ENCODE measurements at regions not wholly inside any gene's neighbourhood (a gene's known extent, or its start where the extent isn't known, plus 50 kb on each side); places are given as distances from the start of the nearest gene placed in this dataset.

DNA sequence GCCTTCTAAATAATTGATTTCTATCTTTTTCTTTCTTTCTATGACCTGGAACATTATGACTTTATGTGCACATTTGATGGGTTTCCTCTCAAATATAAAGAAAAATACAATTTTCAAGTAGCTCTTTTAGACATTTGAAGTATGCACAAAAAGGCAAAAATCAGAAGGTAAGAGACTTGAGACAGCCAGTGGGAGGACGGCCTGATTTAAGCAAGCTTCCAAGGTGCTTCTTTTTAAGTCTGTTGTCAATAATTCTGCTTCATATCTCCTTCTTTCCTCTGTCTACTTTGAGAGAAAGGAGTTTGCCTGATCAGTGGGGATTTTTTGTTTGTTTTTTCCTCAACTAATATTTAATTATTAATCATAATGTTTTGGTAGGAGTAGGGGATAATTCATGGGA, 188.2 kb upstream of the ARHGAP20 start:
- Histone ChIP-seq H3K27me3 (ENCODE audit: control insufficient read depth in 2 of 2, insufficient read depth in 2 of 2, low read length in 2 of 2) (no peaks in the 10 kb centered on the region), H3K4me3 (ENCODE audit: low read length in 2 of 2) (no peak overlapping the region), H3K36me3 (ENCODE audit: control insufficient read depth in 2 of 2, insufficient read depth in 2 of 2, low read length in 2 of 2) (no peaks in the 10 kb centered on the region), H3K9ac (ENCODE audit: low read depth in 1 of 2, low read length in 2 of 2) (no peak overlapping the region), H3K9me3 (ENCODE audit: control insufficient read depth in 2 of 2, low read length in 2 of 2) (no peaks in the 10 kb centered on the region), H3K27ac (ENCODE audit: low read depth in 2 of 2, low read length in 2 of 2) (no peak overlapping the region), H3K4me1 (ENCODE audit: control insufficient read depth in 2 of 2, insufficient read depth in 2 of 2, low read length in 2 of 2) (no peaks in the 10 kb centered on the region)

DNA sequence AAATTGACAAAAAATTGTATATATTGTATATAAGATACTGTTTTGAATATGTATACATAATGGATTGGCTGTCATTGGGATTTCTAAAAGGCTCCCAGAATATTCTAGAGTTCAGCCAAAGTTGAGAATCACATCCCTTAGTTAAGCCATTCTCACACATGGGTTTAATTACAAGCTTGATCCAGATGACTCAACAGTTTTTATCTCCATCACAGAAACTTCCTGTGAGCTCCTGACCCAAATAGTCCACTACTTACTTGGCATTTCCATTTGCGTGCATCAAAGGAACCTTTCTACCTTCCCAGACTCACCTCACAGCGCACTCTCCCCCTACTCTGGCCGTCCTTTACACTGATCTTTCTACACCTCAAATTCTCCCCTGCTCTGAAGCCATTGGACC, 184.8 kb upstream of the ARHGAP20 start:
- no peaks in the 10 kb centered on the region for H3K9me3 ChIP-seq (ENCODE audit: control insufficient read depth in 2 of 2, low read length in 2 of 2)
- H3K4me1 ChIP-seq (ENCODE audit: control insufficient read depth in 2 of 2, insufficient read depth in 2 of 2, low read length in 2 of 2): no peaks in the 10 kb centered on the region
- no peaks in the 10 kb centered on the region for H3K36me3 ChIP-seq (ENCODE audit: control insufficient read depth in 2 of 2, insufficient read depth in 2 of 2, low read length in 2 of 2)
- H3K27ac ChIP-seq (ENCODE audit: low read depth in 2 of 2, low read length in 2 of 2): no peak overlapping the region
- no peak overlapping the region for H3K9ac ChIP-seq (ENCODE audit: low read depth in 1 of 2, low read length in 2 of 2)
- H3K4me3 ChIP-seq (ENCODE audit: low read length in 2 of 2): no peak overlapping the region
- no peaks in the 10 kb centered on the region for H3K27me3 ChIP-seq (ENCODE audit: control insufficient read depth in 2 of 2, insufficient read depth in 2 of 2, low read length in 2 of 2)

DNA sequence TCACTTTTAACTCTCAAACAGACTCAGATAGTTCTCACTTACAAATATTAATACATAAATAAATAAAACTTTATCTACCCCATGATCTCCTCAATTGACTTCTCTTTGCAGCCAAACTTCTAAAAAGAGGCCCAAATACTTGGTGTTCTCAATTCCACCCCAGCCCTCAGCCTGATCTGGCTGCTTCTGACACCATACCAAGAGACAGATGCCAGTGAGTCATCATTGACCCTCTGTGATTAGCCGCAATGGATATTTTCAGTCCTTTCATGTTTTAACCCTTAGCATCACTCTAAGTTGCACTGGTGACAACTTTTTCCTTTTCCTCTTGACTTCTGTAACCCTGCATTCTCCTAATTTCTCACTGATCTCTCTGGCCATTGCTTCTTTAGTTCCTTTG, 184.1 kb upstream of the ARHGAP20 start:
- H3K27ac ChIP-seq (ENCODE audit: low read depth in 2 of 2, low read length in 2 of 2): no peak overlapping the region
- H3K36me3 ChIP-seq (ENCODE audit: control insufficient read depth in 2 of 2, insufficient read depth in 2 of 2, low read length in 2 of 2): no peaks in the 10 kb centered on the region
- H3K4me1 ChIP-seq (ENCODE audit: control insufficient read depth in 2 of 2, insufficient read depth in 2 of 2, low read length in 2 of 2): peaks cover 0 to 3% of the 10 kb centered on the region in 2 donors
- H3K4me3 ChIP-seq (ENCODE audit: low read length in 2 of 2): no peak overlapping the region
- no peaks in the 10 kb centered on the region for H3K9me3 ChIP-seq (ENCODE audit: control insufficient read depth in 2 of 2, low read length in 2 of 2)
- no peaks in the 10 kb centered on the region for H3K27me3 ChIP-seq (ENCODE audit: control insufficient read depth in 2 of 2, insufficient read depth in 2 of 2, low read length in 2 of 2)
- H3K9ac ChIP-seq (ENCODE audit: low read depth in 1 of 2, low read length in 2 of 2): no peak overlapping the region

DNA sequence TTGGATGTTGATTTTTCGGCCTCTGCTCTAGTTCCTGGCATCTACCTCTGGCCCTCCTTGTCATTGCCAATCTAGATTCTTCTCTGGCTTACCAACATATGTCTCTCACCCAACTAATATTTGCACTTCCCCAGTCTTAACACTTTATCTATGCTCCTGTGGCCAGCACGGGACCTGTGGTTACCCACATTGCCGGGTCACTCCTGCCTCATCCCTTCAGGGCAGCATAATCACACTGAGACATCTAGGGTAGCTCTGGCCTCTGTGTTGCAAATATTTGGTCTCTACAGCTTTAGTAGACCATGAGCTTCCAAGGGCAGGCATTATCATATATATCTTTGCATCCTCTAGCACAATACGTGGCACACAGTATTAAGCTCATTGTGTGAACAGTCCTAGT, 182.0 kb upstream of the ARHGAP20 start:
- H3K27me3 ChIP-seq (ENCODE audit: control insufficient read depth in 2 of 2, insufficient read depth in 2 of 2, low read length in 2 of 2): no peaks in the 10 kb centered on the region
- no peak overlapping the region for H3K4me3 ChIP-seq (ENCODE audit: low read length in 2 of 2)
- no peaks in the 10 kb centered on the region for H3K9me3 ChIP-seq (ENCODE audit: control insufficient read depth in 2 of 2, low read length in 2 of 2)
- H3K9ac ChIP-seq (ENCODE audit: low read depth in 1 of 2, low read length in 2 of 2): no peak overlapping the region
- H3K27ac ChIP-seq (ENCODE audit: low read depth in 2 of 2, low read length in 2 of 2): no peak overlapping the region
- no peaks in the 10 kb centered on the region for H3K36me3 ChIP-seq (ENCODE audit: control insufficient read depth in 2 of 2, insufficient read depth in 2 of 2, low read length in 2 of 2)
- H3K4me1 ChIP-seq (ENCODE audit: control insufficient read depth in 2 of 2, insufficient read depth in 2 of 2, low read length in 2 of 2): peaks cover 0 to 3% of the 10 kb centered on the region in 2 donors

DNA sequence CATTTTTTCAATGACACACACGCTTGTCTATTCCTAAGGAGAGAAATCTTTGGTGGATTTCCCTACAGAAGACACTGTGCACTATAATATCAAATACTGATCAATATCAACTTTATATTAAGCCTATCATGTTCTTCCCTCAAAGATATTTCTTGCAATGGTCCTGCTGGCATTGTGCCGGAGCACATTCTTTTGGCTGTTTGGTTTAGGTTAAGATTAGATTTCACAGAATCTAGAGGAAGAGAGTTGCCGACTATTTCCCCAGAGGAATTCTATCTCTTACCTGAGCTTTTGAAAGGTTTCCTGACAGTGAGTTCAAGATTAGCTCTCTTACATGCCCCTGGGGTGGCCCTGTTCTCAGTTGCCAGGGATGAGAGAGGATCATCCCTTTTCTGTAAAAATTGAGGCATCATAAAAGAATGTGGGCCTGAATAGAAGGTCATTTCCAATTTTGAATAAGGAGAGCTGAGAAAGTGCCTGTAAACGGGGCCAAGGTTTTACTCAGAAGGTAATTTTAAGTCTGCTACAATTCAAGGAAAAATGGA, 180.6 kb upstream of the ARHGAP20 start:
- Histone ChIP-seq H3K9me3 (ENCODE audit: control insufficient read depth in 2 of 2, low read length in 2 of 2) (no peaks in the 10 kb centered on the region), H3K27me3 (ENCODE audit: control insufficient read depth in 2 of 2, insufficient read depth in 2 of 2, low read length in 2 of 2) (no peaks in the 10 kb centered on the region), H3K36me3 (ENCODE audit: control insufficient read depth in 2 of 2, insufficient read depth in 2 of 2, low read length in 2 of 2) (no peaks in the 10 kb centered on the region), H3K4me1 (ENCODE audit: control insufficient read depth in 2 of 2, insufficient read depth in 2 of 2, low read length in 2 of 2) (peaks cover 0 to 3% of the 10 kb centered on the region in 2 donors), H3K9ac (ENCODE audit: low read depth in 1 of 2, low read length in 2 of 2) (no peak overlapping the region), H3K4me3 (ENCODE audit: low read length in 2 of 2) (no peak overlapping the region), H3K27ac (ENCODE audit: low read depth in 2 of 2, low read length in 2 of 2) (no peak overlapping the region)

DNA sequence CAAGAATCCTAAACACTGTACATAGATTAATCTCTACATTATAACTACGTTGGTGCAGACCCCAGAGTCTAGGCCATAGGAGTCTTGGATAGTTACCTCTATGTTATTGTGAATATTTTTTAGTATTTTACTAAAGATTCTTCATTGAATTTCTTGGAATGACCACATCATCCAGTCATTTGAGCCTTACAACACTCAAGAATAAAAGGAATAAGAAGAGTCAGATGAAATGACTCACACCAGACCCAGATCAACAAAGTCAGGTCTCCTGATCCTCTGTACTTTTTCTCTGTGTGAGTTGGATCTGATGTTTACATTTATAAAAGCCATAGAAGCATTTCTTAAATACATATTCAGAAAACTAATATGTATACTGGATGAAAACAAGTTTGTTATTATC, 179.2 kb upstream of the ARHGAP20 start:
- Histone ChIP-seq H3K36me3 (ENCODE audit: control insufficient read depth in 2 of 2, insufficient read depth in 2 of 2, low read length in 2 of 2) (no peaks in the 10 kb centered on the region), H3K9ac (ENCODE audit: low read depth in 1 of 2, low read length in 2 of 2) (no peak overlapping the region), H3K4me1 (ENCODE audit: control insufficient read depth in 2 of 2, insufficient read depth in 2 of 2, low read length in 2 of 2) (peaks cover 0 to 3% of the 10 kb centered on the region in 2 donors), H3K9me3 (ENCODE audit: control insufficient read depth in 2 of 2, low read length in 2 of 2) (no peaks in the 10 kb centered on the region), H3K4me3 (ENCODE audit: low read length in 2 of 2) (no peak overlapping the region), H3K27me3 (ENCODE audit: control insufficient read depth in 2 of 2, insufficient read depth in 2 of 2, low read length in 2 of 2) (no peaks in the 10 kb centered on the region), H3K27ac (ENCODE audit: low read depth in 2 of 2, low read length in 2 of 2) (no peak overlapping the region)

DNA sequence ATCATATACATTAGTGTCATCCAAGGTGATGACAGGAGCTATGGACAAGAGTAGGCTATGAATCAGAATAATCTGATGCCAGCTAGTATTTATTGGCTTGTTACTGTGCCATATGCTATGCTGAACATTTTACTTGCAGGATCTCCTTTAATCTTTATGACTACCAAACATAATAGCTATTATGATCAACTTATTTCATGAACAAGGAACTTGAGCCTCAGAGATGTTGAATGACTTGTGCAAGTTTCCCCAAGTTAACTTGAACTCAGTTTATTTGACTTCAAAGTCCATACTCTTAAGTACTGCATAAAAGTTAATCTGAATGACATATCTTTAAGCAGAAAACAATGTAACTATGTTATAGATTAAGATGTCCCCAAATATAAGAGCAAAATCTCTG, 178.8 kb upstream of the ARHGAP20 start:
- no peak overlapping the region for H3K27ac ChIP-seq (ENCODE audit: low read depth in 2 of 2, low read length in 2 of 2)
- peaks cover 0 to 3% of the 10 kb centered on the region in 2 donors for H3K4me1 ChIP-seq (ENCODE audit: control insufficient read depth in 2 of 2, insufficient read depth in 2 of 2, low read length in 2 of 2)
- no peaks in the 10 kb centered on the region for H3K36me3 ChIP-seq (ENCODE audit: control insufficient read depth in 2 of 2, insufficient read depth in 2 of 2, low read length in 2 of 2)
- H3K27me3 ChIP-seq (ENCODE audit: control insufficient read depth in 2 of 2, insufficient read depth in 2 of 2, low read length in 2 of 2): no peaks in the 10 kb centered on the region
- H3K9ac ChIP-seq (ENCODE audit: low read depth in 1 of 2, low read length in 2 of 2): no peak overlapping the region
- H3K4me3 ChIP-seq (ENCODE audit: low read length in 2 of 2): no peak overlapping the region
- no peaks in the 10 kb centered on the region for H3K9me3 ChIP-seq (ENCODE audit: control insufficient read depth in 2 of 2, low read length in 2 of 2)

DNA sequence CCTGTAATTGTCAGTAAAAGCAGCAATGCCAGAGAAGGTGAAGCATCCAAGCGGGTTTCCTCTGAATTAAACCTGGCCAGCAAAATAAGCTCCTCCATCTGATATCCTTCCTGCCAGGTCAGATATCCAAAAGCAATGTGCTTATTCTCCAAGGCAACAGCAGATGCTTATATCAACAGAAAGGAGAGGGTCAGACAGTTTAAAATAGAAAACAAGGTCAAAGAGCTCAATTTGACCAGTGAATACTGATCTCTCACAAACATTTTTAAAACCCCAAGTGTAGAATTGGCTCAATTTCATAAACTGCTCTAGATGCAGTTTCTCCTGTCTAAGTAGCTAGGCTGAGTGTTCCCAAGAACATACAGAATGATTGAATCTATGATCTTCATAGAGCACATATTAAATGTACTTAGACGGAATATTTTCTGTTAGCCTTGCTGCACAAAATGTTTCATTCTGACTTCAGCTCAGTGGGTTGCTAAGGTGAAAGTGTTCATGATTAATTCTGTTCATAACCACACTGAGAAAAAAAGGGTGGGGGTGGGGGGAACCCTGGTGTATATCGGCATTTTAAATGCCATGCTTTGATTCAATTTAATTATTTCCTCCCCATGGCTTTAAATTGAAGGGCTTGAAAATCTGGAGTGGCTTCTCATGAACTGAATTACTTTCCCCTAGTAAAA, 174.2 kb upstream of the ARHGAP20 start:
- Histone ChIP-seq H3K27me3 (ENCODE audit: control insufficient read depth in 2 of 2, insufficient read depth in 2 of 2, low read length in 2 of 2) (no peaks in the 10 kb centered on the region), H3K4me3 (ENCODE audit: low read length in 2 of 2) (no peak overlapping the region), H3K9me3 (ENCODE audit: control insufficient read depth in 2 of 2, low read length in 2 of 2) (no peaks in the 10 kb centered on the region), H3K27ac (ENCODE audit: low read depth in 2 of 2, low read length in 2 of 2) (no peak overlapping the region), H3K9ac (ENCODE audit: low read depth in 1 of 2, low read length in 2 of 2) (no peak overlapping the region), H3K36me3 (ENCODE audit: control insufficient read depth in 2 of 2, insufficient read depth in 2 of 2, low read length in 2 of 2) (no peaks in the 10 kb centered on the region), H3K4me1 (ENCODE audit: control insufficient read depth in 2 of 2, insufficient read depth in 2 of 2, low read length in 2 of 2) (no peaks in the 10 kb centered on the region)

DNA sequence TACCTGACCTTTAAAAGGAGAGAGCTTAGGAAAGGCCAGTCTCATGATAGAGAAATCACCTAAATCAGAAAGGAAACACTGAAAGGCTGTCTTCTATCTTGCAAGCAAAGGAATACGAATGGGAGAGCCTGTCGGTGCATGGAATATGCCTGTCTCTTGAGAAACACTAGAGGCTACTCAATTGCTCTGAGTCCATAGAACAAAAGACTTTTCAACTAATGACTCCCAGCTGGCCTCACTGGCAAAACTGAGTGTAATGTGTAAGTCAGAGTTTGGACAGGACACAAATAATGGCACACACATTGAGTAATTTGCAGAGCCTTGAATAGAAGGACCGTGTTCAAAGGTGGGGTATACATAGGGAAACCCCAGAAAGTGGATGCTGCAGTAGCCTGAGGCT, 171.0 kb upstream of the ARHGAP20 start:
- H3K4me3 ChIP-seq (ENCODE audit: low read length in 2 of 2): no peak overlapping the region
- H3K9me3 ChIP-seq (ENCODE audit: control insufficient read depth in 2 of 2, low read length in 2 of 2): no peaks in the 10 kb centered on the region
- no peaks in the 10 kb centered on the region for H3K27me3 ChIP-seq (ENCODE audit: control insufficient read depth in 2 of 2, insufficient read depth in 2 of 2, low read length in 2 of 2)
- H3K36me3 ChIP-seq (ENCODE audit: control insufficient read depth in 2 of 2, insufficient read depth in 2 of 2, low read length in 2 of 2): no peaks in the 10 kb centered on the region
- H3K27ac ChIP-seq (ENCODE audit: low read depth in 2 of 2, low read length in 2 of 2): no peak overlapping the region
- H3K9ac ChIP-seq (ENCODE audit: low read depth in 1 of 2, low read length in 2 of 2): no peak overlapping the region
- no peaks in the 10 kb centered on the region for H3K4me1 ChIP-seq (ENCODE audit: control insufficient read depth in 2 of 2, insufficient read depth in 2 of 2, low read length in 2 of 2)

DNA sequence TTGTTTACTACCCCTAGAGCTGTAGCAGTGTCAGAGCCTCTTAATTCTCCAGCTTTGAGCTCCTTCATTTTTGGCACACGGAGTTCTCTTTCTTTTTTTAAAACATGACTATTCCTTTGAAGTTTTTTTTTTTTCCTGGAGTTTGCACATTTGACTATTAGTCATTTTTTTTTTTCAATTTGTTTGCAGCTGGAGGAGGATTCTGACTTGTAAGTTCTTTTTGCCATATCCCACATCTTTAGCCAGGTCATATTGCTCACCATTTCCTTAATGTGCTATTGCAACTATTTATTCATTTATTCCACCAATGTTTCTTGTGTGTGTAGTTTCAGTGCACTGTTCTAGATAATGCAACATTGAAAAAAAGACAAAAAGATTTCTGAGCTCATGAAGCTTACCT, 166.3 kb upstream of the ARHGAP20 start:
- Histone ChIP-seq H3K4me1 (ENCODE audit: control insufficient read depth in 2 of 2, insufficient read depth in 2 of 2, low read length in 2 of 2) (no peaks in the 10 kb centered on the region), H3K36me3 (ENCODE audit: control insufficient read depth in 2 of 2, insufficient read depth in 2 of 2, low read length in 2 of 2) (no peaks in the 10 kb centered on the region), H3K9ac (ENCODE audit: low read depth in 1 of 2, low read length in 2 of 2) (no peak overlapping the region), H3K27me3 (ENCODE audit: control insufficient read depth in 2 of 2, insufficient read depth in 2 of 2, low read length in 2 of 2) (no peaks in the 10 kb centered on the region), H3K27ac (ENCODE audit: low read depth in 2 of 2, low read length in 2 of 2) (no peak overlapping the region), H3K9me3 (ENCODE audit: control insufficient read depth in 2 of 2, low read length in 2 of 2) (no peaks in the 10 kb centered on the region), H3K4me3 (ENCODE audit: low read length in 2 of 2) (no peak overlapping the region)
